A549 (cell line): ENCODE measurements at regions not wholly inside any gene's neighbourhood (a gene's known extent, or its start where the extent isn't known, plus 50 kb on each side); places are given as distances from the start of the nearest gene placed in this dataset.

Source experiments
- CHD4 ChIP-seq: fragments of 200-600 bp; sonication (generic); IDR thresholded peaks from 2 replicates; pipeline ENCODE4 v1.6.1; 2016; ENCODE audit warnings: antibody characterized with exemption, mild to moderate bottlenecking, borderline replicate concordance
- CTCF ChIP-seq: fragments of >200 bp; sonication (Bioruptor Twin); formaldehyde crosslinking; IDR thresholded peaks from 3 replicates; pipeline ENCODE4 v1.5.1; 2016
- POLR2A ChIP-seq: IDR thresholded peaks from 2 replicates; pipeline ENCODE4 v1.6.1; 2012; ENCODE audit warnings: mild to moderate bottlenecking, low read length

- no peak for TF ChIP-seq POLR2A
- no peak for TF ChIP-seq CHD4
- TF ChIP-seq CTCF = no peak
Observed at GRCh38 chr5:2166979-2167377, 284.3 kb upstream of the IRX4 start.
